HK-2 (cell line): ENCODE measurements at regions not wholly inside any gene's neighbourhood (a gene's known extent, or its start where the extent isn't known, plus 50 kb on each side); places are given as distances from the start of the nearest gene placed in this dataset.
A peak's percentile ranks its signal among the peaks of the same experiment; 100 is the strongest.

Source experiments
- DNase-seq: peaks from one replicate; pipeline ENCODE4 v3.0.0-alpha.2; 2018; ENCODE audit not compliant: unreplicated experiment

DNA sequence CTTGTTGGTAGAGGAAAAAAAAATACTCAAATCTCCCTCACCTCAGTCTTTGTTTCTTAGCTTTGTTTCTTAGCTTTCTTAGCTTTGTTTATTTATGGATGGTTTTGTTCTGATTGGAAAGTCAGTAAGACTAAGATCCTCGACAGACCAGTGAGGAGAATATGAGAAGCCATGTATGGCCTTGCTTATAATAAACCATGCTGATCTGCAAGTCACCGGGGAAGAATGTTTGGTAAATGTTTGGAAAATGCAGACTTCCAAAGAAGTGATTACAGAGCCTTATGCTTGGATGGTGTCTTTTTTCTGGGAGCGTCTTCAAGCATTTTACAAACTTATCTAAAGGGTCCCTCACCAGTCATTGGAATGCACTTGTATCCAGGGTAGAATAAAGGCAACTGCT, 90.1 kb upstream of the NOCT start:
- no peak for DNase-seq

DNA sequence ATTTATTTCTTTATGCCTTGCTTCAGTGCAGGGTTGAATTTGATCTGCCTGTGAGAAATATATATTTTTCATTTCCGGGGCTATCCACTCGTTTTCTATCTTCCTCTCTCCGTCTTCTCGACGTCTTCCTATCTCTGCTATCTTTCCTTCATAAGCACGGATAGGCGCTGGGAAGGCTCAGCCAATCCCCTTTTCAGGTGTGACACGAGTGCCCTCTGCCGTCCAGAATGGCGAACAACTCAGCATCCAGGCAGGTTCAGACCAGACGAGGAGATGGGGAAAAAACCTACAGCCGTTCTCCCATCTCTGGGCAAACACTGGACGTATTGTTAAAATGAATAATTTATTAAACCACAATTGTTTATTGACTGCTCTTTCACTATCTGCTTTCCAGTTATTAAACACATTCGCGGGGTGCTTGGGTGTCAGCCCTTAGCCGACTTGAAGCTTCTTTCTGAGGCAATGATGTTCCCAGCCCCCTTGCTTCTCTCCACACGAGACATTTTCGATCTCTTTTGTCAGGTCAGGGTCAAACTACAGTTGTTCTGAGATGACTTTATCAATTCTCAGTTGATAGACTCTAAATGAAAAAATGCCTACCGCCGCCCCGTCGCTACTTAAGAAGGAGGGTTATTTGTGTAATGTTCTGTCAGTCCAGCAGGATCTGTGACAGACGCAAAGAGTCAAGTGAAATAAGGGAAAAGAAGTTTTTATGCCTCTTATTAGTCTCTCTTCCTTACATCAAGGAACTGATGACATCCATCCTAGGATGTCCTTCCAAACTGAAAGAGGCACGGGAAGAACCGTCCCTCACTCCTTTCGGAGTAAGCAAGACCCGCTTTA, 96.3 kb upstream of the NOCT start:
- DNase-seq: peak; percentile 61

DNA sequence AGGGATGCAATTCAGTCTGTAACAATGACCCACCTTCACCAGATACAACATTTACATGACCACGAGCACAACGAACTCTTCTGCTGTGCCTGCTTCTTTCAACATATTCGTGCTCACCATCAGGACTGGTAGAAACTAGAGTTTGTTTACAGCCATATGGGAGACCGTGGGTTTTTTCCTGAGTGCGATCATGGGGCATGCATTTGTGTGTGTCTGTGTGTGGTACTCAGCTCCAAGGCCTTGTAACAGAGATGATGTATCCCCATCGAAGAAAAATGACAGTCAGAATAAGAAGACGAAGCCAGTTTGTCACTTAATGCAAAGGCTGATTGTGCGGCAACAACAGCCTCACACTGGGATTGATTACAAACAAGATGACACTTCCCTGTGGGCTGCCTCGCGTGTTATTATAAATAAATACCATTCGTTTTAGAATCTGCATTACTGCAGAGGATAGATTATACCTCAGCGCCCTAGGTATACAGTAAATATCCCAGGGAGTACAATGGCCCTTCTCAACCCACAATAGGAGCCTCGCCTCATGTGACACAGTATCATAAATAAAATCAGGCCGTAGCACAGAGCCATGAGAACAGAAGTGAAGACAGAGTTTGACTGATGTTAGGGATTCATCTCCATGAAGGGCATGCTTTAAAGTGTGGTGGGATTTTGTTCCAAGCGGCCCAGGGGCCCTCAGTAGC, 97.3 kb upstream of the NOCT start:
- DNase-seq: no peak

DNA sequence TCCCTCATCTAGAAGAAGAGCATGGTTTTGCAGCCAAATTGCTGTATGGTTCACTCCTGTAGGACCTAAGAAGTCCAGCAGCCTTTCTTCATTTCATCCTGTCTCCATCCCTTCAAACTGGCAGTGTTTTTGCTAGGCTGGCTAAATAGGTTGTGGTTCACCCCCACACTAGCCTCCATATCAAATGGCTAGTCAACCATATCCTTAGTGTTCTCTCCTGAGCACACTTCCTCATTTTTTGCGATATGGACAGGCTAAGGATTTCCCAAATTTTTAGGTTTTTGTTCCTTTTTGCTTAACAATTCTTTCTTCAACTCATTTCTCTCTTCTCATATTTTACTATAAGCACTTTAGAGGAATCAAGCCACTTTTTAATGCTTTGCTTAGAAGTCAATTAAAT, 98.8 kb upstream of the NOCT start:
- DNase-seq: no peak

DNA sequence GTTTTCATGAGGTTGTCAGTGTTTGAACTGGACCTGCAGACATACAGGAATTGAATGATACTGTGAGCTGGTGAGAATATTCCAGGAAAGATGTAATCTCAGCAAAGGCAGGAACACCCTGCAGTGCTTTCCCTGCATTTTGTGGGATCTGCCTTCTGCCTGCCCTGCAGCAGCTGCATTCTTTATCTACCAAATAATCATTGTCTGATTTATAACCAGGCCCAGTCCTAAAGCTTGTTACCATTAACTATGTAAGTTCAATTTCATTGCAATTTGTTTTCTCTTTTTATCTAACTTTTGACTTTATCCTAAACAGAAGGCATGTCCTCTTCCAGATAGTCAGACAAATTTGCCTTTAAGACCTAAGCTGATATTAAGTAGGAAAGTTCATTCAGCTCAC, 99.8 kb upstream of the NOCT start:
- no peak for DNase-seq

DNA sequence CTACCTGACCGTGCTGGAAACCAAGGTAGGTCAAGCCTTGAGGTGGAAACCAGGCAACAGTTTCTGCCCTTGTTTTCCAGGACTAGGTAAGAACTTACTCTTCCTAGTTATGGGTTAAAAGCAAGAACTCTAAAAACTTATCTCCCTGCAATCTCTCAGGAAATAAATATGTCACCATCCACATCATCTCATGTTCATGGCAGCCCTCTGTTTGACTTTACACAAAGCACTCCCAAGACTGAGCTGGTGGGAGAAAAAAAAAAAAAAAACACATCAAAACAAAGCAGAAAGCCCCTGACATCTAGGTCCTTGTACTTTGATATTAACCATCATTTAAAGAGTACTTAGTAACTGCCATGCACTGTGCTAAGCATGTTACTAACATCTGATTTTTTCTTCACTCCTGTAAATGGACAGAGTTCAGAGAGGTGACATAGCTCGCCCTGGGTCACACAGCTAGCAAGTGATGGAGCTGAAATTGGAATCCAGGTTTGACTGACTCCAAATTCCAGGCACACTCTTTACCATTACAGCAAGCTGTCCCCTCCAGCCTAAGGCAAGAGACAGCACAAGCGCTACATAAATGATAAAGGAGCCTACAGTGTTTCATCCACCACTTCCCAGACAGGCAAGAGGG, 102.8 kb upstream of the NOCT start:
- DNase-seq: no peak

DNA sequence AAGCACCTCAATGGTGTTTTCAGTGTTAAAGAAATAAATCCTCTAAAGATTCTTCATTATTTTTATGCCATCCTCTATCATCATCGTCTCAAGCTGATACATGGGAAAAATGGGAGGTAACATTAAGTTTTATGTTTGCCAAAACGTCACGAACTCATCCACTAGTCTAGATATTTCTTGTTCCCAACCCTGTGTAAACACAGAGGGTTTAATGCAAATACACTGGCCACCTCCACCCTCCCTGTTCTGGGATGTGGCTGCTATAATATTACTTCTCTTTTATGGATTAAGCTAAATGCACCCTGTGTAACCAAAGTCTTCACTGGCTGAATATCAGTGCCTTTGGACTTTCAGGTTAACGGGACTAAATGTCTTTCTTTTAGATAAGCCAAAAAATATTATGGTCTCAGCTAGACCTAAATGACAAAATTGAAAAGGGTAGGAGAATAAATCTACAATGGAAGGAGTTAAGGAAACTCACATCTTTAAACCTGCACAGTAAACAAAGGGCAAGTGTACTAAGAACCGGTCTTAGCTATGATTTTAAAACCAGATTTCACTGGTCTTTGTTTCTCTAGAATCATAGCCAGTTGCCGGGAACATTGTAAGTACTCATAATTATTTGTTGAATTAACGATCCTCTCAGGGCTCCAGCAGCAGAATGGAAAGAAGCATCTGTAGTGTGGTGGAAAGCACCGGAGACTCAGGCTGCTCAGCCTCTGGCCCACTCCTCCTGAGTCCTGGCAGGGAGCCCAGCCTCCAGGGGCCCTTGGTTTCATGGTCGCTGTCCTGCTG, 103.5 kb upstream of the NOCT start:
- no peak for DNase-seq

DNA sequence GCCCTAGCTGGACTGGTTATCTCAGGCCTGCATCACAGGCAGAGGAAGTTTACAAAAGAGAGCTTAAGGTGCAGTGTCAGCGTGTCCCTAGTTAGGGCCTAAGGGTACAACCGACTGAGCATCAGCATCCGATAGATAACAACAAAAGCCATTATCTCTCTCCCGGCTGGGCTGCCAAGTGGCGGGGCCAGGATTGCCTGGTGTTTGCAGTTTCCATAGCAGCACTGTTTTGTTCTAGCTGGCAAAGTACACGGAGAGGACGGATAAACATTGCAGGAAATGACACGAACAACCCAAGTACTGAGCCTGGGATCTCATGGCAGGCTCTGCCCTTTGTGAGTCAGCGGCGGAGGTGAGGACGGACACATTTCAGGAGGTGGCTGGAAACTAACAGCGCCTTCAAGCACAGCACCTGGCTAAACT, 104.7 kb upstream of the NOCT start:
- peak; percentile 10 for DNase-seq

DNA sequence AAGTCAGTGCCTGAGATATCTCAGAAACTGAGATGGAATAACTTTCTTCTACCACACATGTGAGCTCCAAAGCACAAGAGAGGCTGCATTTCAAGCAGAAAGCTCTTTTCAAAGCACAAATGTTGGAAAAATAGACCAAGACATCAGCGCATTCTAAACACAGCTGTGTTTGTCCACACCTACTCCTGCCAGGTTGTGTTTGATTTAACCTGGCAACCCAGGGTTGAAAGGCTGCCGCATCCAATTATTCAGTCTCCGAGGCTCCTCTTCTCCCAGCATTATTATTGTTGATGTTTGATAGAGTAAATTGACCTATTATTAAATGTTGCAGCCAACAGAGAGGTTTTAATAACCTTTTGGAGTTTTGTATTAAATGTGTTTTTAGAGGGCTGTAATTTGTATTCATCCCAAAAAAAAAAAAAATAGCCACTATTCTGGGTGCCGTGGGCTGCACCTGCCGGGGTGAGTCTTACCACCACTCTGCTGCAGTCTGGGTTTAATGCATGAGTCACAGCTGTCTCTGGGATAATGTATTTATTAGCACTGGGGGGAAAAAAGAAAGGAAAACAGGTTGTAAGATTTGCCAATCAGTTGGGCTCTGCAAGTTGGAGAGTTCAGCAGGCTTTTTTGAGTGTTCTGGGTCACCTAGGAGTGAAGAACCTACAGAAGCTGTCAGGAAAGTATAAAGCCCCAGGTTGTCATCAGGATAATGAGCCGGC, 105.2 kb upstream of the NOCT start:
- DNase-seq: no peak

DNA sequence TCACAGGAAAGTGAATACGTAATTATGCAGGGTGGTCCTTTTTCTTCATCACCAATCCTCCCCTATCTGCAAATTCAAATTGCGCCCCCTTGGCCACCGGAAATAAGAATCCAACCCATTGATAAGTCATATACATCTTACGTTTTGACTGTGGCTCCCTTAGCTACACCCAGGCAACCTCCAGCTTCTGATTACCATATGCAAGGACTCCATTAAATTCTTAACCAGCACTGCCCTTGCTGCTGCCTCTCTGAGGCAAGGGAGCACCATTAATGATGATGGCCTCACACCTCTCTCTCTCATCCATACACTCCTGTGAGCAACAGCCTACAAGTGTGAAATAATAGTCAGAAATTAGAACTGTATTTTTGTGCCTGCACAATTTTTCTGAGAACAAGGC, 106.0 kb upstream of the NOCT start:
- DNase-seq: no peak

DNA sequence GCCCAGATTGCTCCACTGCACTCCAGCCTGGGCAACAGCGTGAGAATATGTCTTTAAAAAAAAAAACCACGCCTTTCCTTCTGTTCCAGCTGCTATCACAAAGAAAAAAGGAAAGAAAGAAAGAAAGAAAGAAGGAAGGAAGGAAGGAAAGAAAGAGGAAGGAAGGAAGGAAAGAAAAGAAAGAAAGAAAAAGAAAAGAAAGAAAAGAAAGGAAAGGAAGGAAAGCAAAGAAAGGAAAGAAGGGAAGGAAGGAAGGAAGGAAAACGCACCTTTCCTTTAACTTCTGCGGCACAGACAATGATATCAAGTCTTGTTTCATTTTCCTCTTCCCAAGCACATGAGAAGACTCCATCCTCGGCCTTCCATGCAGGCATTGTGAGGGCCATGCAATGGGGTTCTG, 107.4 kb upstream of the NOCT start:
- DNase-seq: no peak

DNA sequence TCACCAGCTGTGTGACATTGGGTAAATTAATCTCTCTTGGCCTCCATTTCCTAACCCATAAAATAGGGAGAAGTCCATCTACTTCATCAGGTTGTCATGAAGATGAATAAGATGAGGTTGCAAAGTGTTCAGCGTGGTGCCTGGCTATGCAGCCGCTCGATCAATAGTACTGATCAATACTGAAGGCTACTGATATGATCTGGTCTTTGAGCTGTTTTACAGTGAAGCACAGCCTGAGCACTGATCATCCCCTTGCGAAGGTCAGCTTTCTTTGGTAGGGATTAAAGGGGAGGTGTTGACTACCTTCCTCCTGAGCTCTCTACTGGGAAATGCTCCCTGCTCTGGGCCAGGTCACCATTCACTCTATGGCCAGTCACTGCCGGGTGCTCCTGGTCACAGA, 108.4 kb upstream of the NOCT start:
- no peak for DNase-seq

DNA sequence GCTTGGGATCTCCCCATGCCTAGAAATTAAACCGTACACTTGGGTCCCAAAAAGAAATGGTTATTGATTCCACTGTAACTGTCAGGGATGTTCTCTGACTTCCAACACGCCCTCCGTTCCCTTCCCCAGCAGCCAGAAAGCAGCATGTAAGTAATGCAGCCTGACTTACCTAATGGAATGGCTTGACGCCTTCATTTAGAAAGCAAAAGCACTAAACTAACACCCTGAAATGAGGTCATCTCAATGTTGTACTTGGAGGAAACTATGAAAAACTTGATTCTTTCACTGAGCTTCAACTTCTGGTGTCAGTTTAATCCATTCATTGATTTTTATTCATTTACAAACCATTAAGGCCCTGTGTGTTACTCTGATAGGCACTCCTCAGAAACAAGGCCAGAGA, 110.8 kb upstream of the NOCT start:
- no peak for DNase-seq

DNA sequence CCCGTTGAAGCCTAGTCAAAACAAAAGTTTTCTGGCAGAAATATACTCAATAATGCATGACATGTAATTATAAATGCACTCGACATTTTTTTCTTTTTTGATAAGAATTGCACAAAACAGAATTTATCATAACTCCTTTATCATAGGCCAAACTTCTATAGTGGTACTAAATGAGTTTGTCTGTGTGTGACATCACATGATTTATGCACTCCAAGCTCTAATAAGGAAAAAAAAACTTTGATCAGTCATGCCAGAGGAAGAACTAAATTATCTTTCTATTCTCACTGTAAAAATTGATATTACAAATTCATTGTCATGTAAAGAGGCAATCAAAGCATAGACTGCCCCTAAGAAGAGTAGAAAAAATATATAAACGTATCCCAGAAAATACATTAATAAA, 112.4 kb upstream of the NOCT start:
- DNase-seq: no peak

DNA sequence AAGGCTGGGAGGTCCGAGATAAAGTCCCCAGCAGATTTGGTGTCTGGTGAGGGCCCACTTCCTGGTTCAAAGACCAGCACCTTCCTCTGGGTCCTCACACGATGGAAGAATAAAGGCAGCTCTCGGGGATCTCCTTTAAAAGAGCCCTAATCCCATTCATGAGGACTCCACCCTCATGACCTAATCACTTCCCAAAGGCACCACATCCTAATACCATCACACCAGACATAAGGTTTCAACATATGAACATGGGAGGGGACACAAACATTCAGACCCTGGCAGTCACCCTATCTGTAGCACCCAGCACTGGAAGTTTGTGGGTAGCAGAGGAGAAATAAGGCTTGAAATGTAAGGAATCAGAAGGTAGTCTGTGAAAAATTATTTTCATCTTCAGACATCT, 112.9 kb upstream of the NOCT start:
- DNase-seq: no peak

DNA sequence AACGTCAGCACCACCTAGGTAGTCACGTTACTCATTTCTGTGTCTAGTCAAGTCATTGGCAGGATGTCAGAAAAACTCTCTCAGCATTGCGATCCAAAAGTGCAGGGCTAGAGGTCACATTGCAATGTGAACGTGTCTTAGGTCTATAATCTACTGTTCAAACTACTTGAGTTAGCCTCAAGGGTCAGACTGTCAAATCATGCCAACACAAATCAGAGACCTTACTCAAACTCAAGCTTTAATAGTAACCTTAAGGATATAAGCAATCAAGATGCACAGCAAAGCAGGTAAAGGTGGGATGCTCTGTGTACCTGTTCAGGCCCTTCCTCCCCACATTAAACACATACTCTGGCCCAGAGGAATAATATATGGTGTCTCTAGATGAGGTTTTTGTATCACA, 114.4 kb upstream of the NOCT start:
- no peak for DNase-seq

DNA sequence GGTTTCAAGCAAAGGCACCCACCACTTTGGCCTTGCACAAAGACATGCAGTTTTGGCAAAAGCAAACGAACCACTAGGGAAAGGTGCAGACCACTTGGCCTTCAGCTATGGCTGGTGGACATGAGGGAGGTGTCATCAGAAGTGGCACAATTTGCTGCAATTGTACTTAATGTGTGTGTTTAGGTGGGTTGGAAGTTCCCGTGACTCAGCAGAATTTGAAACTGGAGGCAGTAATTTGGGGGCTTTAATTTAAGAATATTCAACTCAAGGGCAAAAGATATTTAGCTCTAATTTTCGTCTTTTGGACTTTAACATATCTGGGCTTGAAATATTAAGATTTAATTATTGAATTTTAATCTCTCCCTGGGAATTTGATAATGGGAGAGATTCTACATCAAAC, 115.6 kb upstream of the NOCT start:
- DNase-seq: no peak

DNA sequence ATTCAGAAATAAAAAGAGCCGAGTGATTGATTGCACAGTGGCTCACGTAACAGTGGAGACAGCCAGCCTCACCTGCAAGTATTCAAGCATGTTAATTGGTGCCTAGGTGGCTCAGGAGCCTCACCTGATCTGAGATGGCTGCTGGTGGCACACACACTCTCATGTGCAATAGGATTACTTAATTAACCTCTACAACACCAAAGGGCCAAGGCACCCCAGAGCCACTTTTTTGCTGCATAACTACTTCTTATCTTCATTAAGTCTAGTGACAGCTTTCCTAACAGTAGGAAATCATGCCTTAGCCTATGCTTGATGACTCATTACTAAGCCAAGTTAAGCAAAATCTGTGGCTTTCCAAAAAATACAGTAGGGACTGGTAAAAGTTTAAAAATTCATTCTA, 117.3 kb upstream of the NOCT start:
- DNase-seq: no peak

DNA sequence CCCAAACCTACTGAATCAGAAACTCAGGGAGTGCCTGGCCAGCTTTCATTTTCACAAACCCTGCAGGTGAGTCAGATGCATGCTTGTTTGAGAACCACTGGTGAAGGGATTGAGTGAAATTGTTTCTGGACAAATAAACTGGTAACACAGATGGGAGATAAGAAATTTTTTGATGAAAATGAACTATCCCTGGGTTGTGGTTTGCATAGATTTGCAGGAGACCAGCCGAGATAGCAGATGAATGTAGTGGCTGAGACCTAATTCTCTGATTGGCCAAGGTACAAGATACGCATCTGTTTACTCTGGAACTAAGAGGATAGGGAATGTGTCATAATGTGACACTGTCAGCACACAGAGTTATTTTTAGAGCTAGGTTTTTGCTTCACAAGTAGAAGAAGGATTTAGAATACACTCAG, 117.8 kb upstream of the NOCT start:
- no peak for DNase-seq

DNA sequence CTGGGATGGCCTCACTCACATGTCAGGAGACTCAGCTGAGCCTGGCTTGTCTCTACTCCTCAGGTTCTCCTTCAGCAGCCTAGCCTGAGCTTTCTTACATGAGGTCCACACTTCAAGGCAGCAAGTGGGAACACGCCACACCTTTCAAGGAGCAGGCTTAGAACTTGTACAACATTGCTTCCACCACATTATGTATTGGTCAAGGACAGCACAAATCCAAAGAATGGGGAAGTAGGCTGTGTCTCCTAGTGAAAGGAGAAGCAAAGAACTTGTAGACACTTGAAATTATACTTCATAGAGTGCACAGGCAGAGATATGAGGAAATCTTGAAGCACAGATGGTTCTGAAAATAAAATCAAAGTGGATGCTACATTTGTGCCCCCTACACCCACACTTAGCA, 120.9 kb upstream of the NOCT start:
- DNase-seq: no peak

DNA sequence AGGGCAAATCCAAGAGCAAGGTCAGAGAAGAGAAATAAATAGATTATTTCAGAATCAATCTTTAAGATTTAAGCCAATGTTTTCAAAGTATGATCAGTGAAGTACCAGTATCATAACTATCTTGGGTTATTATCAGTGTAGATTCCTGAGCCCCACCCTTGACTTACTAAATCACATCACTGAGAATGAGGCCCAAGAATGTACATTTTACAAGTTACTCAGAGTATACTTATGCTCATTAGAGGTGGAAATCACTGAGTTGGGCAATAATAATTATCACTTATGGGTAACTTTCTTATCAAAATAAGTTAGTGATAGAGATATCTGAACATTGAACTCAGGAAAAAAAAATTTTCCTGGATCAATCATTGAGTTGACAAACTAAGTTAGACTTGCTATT, 121.6 kb upstream of the NOCT start:
- no peak for DNase-seq
